Neuronal stem cell (in vitro differentiated cells): ENCODE measurements at regions not wholly inside any gene's neighbourhood (a gene's known extent, or its start where the extent isn't known, plus 50 kb on each side); places are given as distances from the start of the nearest gene placed in this dataset.
"Not testable (repeated sequence)": the region's sequence is repeated elsewhere in the genome, so short reads cannot be mapped to it uniquely, and the experiment has no call there.

Experiments
- DNase-seq: peaks from one replicate; pipeline ENCODE4 v3.0.0-alpha.2; 2013; ENCODE audit warnings: low spot score
- H2AFZ ChIP-seq: one replicate; pipeline ENCODE4 v1.6.1; 2013; ENCODE audit warnings: mild to moderate bottlenecking, low read length, inconsistent platforms
- H2AK5ac ChIP-seq: 2 replicates; pipeline ENCODE4 v1.6.1; 2013; ENCODE audit warnings: low read depth, mild to moderate bottlenecking, inconsistent platforms, low read length, moderate library complexity, mixed read lengths
- H2BK120ac ChIP-seq: 2 replicates; pipeline ENCODE4 v1.6.1; 2013; ENCODE audit warnings: low read depth, mild to moderate bottlenecking, inconsistent platforms, low read length, moderate library complexity, mixed read lengths
- H2BK12ac ChIP-seq: one replicate; pipeline ENCODE4 v1.6.1; 2013; ENCODE audit warnings: low read length, inconsistent platforms
- H2BK15ac ChIP-seq: 2 replicates; pipeline ENCODE4 v1.6.1; 2013; ENCODE audit warnings: mild to moderate bottlenecking, low read length, inconsistent platforms, mixed read lengths
- H2BK5ac ChIP-seq: one replicate; pipeline ENCODE4 v1.6.1; 2013; ENCODE audit warnings: inconsistent platforms, mild to moderate bottlenecking, low read length, moderate library complexity
- H3K14ac ChIP-seq: one replicate; pipeline ENCODE4 v1.6.1; 2013; ENCODE audit warnings: low read length, inconsistent platforms
- H3K18ac ChIP-seq: 2 replicates; pipeline ENCODE4 v1.6.1; 2013; ENCODE audit warnings: low read length, inconsistent platforms
- H3K23ac ChIP-seq: 2 replicates; pipeline ENCODE4 v1.6.1; 2013; ENCODE audit warnings: low read depth, mild to moderate bottlenecking, mixed read lengths, low read length, inconsistent platforms; ENCODE audit not compliant: poor library complexity
- H3K27ac ChIP-seq: replicated peaks from 3 replicates; pipeline ENCODE4 v1.5.1; 2013; ENCODE audit warnings: low read length, inconsistent platforms
- H3K27me3 ChIP-seq, 3 experiments: 2 replicates each; pipeline ENCODE4 v1.6.1; 2013; ENCODE audit warnings: low read length in 3 of 3, mild to moderate bottlenecking in 2 of 3, inconsistent platforms in 1 of 3, low read depth in 1 of 3, mixed read lengths in 1 of 3, moderate library complexity in 1 of 3; ENCODE audit not compliant: control insufficient read depth in 3 of 3, insufficient read depth in 3 of 3
- H3K36me3 ChIP-seq, 2 donors: replicated peaks in 1 of 2; 2 replicates each; pipeline ENCODE4 v1.6.1; 2013; ENCODE audit warnings: low read length in 2 of 2; ENCODE audit not compliant: control insufficient read depth in 2 of 2, insufficient read depth in 2 of 2
- H3K4ac ChIP-seq: 2 replicates; pipeline ENCODE4 v1.6.1; 2013; ENCODE audit warnings: inconsistent platforms, mild to moderate bottlenecking, low read length, moderate library complexity
- H3K4me1 ChIP-seq, 2 donors: 1 replicate in 1 of 2; 2 replicates in 1 of 2; pipeline ENCODE4 v1.6.1; 2013; ENCODE audit warnings: low read length in 2 of 2, low read depth in 1 of 2; ENCODE audit not compliant: control insufficient read depth in 2 of 2, insufficient read depth in 1 of 2
- H3K4me2 ChIP-seq: one replicate; pipeline ENCODE4 v1.6.1; 2013; ENCODE audit warnings: mild to moderate bottlenecking, low read length, inconsistent platforms; ENCODE audit not compliant: insufficient read depth, poor library complexity, severe bottlenecking
- H3K4me3 ChIP-seq, 2 donors: 2 replicates each; pipeline ENCODE4 v1.5.1; 2013; ENCODE audit warnings: low read length in 2 of 2, mild to moderate bottlenecking in 2 of 2, inconsistent platforms in 1 of 2, moderate library complexity in 1 of 2
- H3K79me1 ChIP-seq: one replicate; pipeline ENCODE4 v1.6.1; 2013; ENCODE audit warnings: low read depth, mild to moderate bottlenecking, inconsistent platforms, low read length, moderate library complexity
- H3K9ac ChIP-seq: one replicate; pipeline ENCODE4 v1.6.1; 2013; ENCODE audit warnings: mild to moderate bottlenecking, low read depth, low read length, inconsistent platforms; ENCODE audit not compliant: poor library complexity
- H3K9me3 ChIP-seq, 2 donors: replicated peaks in 1 of 2; 2 replicates each; pipeline versions ENCODE3 to v1.6.1; 2013; ENCODE audit warnings: low read length in 2 of 2, mild to moderate bottlenecking in 2 of 2, inconsistent platforms in 1 of 2, low read depth in 1 of 2, mixed read lengths in 1 of 2, moderate library complexity in 1 of 2; ENCODE audit not compliant: control insufficient read depth in 2 of 2, insufficient read depth in 1 of 2
- H4K8ac ChIP-seq: one replicate; pipeline ENCODE4 v1.6.1; 2013; ENCODE audit warnings: low read depth, mild to moderate bottlenecking, inconsistent platforms, low read length, moderate library complexity
- H4K91ac ChIP-seq: one replicate; pipeline ENCODE4 v1.6.1; 2013; ENCODE audit warnings: low read length, low read depth, mild to moderate bottlenecking, inconsistent platforms; ENCODE audit not compliant: poor library complexity
- WGBS, 2 donors: extraction: QIAGEN DNeasy Blood & Tissue Kit; methylation state at CpG; one replicate each; pipeline ENCODE4 v1.1.7; 2013; ENCODE audit warnings: missing lambda C conversion rate in 2 of 2, mixed read lengths in 1 of 2; ENCODE audit not compliant: insufficient read length in 2 of 2, insufficient replicate concordance in 1 of 2; ENCODE audit errors: extremely low coverage in 2 of 2; 5-methylcytosine and 5-hydroxymethylcytosine counted together

GRCh38 chr14:25826105-25826504, 771.7 kb downstream of the NOVA1 start:
- Histone ChIP-seq H2BK120ac (no peak overlapping the region), H3K27ac (no peak overlapping the region), H3K9ac (no peak overlapping the region), H3K36me3 (no peaks in the 10 kb centered on the region), H3K4me1 (no peaks in the 10 kb centered on the region), H3K4ac (no peak overlapping the region), H3K4me3 (no peak overlapping the region), H2AFZ (no peak overlapping the region), H3K14ac (no peak overlapping the region), H2BK12ac (no peak overlapping the region), H3K27me3 (no peaks in the 10 kb centered on the region), H3K79me1 (no peaks in the 10 kb centered on the region), H2BK15ac (no peak overlapping the region), H3K23ac (no peak overlapping the region), H4K8ac (no peak overlapping the region), H3K18ac (no peak overlapping the region), H4K91ac (no peak overlapping the region), H2BK5ac (no peak overlapping the region), H3K4me2 (no peak overlapping the region), H3K9me3 (no peaks in the 10 kb centered on the region), H2AK5ac (no peak overlapping the region)
- WGBS, 2 donors = no CpG with 5 or more reads among the region's 1 CpG
- no peak for DNase-seq

GRCh38 chr14:25820368-25820767, 770.4 kb upstream of the STXBP6 start:
- H3K36me3 ChIP-seq = no peaks in the 10 kb centered on the region
- no peaks in the 10 kb centered on the region for H3K27me3 ChIP-seq
- no peak overlapping the region for H4K91ac ChIP-seq
- H3K9me3 ChIP-seq = no peaks in the 10 kb centered on the region
- no peak overlapping the region for H3K23ac ChIP-seq
- no peak overlapping the region for H2AFZ ChIP-seq
- no peak overlapping the region for H2BK120ac ChIP-seq
- H3K4me1 ChIP-seq = no peaks in the 10 kb centered on the region
- H3K4me2 ChIP-seq = no peak overlapping the region
- H3K14ac ChIP-seq = no peak overlapping the region
- no peak overlapping the region for H3K4me3 ChIP-seq
- H3K18ac ChIP-seq = no peak overlapping the region
- no peak overlapping the region for H3K27ac ChIP-seq
- H2BK5ac ChIP-seq = no peak overlapping the region
- no peak overlapping the region for H3K4ac ChIP-seq
- DNase-seq = no peak
- H3K79me1 ChIP-seq = no peaks in the 10 kb centered on the region
- WGBS, 2 donors = no CpG with 5 or more reads among the region's 1 CpG
- H2BK15ac ChIP-seq = no peak overlapping the region
- no peak overlapping the region for H4K8ac ChIP-seq
- H2AK5ac ChIP-seq = no peak overlapping the region
- H2BK12ac ChIP-seq = no peak overlapping the region
- no peak overlapping the region for H3K9ac ChIP-seq

- not testable (repeated sequence) for H3K4me2 ChIP-seq, H3K9me3 ChIP-seq, H3K4me1 ChIP-seq, H2AK5ac ChIP-seq, H3K27me3 ChIP-seq, H3K18ac ChIP-seq, H2BK12ac ChIP-seq, DNase-seq, H3K4me3 ChIP-seq, H2AFZ ChIP-seq, H3K23ac ChIP-seq, H2BK15ac ChIP-seq, H3K36me3 ChIP-seq, H4K8ac ChIP-seq, H3K9ac ChIP-seq, H4K91ac ChIP-seq, H2BK5ac ChIP-seq, H3K79me1 ChIP-seq, H3K14ac ChIP-seq, H2BK120ac ChIP-seq, H3K4ac ChIP-seq, H3K27ac ChIP-seq
- no CpG with 5 or more reads among the region's 3 CpGs for WGBS, 2 donors
Measured at GRCh38 chr14:25814622-25815021, 764.7 kb upstream of the STXBP6 start.

- Histone ChIP-seq H3K14ac (no peak overlapping the region), H3K9ac (no peak overlapping the region), H4K91ac (no peak overlapping the region), H3K4me2 (no peak overlapping the region), H3K23ac (no peak overlapping the region), H3K4me3 (no peak overlapping the region), H4K8ac (no peak overlapping the region), H2AFZ (no peak overlapping the region), H2BK12ac (no peak overlapping the region), H3K18ac (no peak overlapping the region), H3K36me3 (no peaks in the 10 kb centered on the region), H2BK5ac (no peak overlapping the region), H2BK120ac (no peak overlapping the region), H2AK5ac (no peak overlapping the region), H3K27ac (no peak overlapping the region), H3K27me3 (no peaks in the 10 kb centered on the region), H2BK15ac (no peak overlapping the region), H3K79me1 (no peaks in the 10 kb centered on the region), H3K4ac (no peak overlapping the region), H3K4me1 (no peaks in the 10 kb centered on the region), H3K9me3 (no peaks in the 10 kb centered on the region)
- DNase-seq = no peak
- no CpG with 5 or more reads among the region's 2 CpGs for WGBS, 2 donors
Measured at GRCh38 chr14:25803386-25804018, 753.6 kb upstream of the STXBP6 start.
